SJSA1 (cell line): ENCODE measurements at regions not wholly inside any gene's neighbourhood (a gene's known extent, or its start where the extent isn't known, plus 50 kb on each side); places are given as distances from the start of the nearest gene placed in this dataset.

Experiments
- DNase-seq, 2 experiments: peaks; one replicate each; pipeline ENCODE4 v3.0.0-alpha.2; 2015 to 2020; ENCODE audit warnings: low spot score in 2 of 2, low read depth in 1 of 2
- H3K27ac ChIP-seq: fragments of 250-450 bp; sonication (Bioruptor Pico); 2 replicates; pipeline ENCODE4 v1.5.1; 2020; ENCODE audit warnings: mild to moderate bottlenecking, moderate library complexity
- H3K27me3 ChIP-seq: fragments of 250-450 bp; sonication (Bioruptor Pico); replicated peaks from 2 replicates; pipeline ENCODE4 v1.5.1; 2020; ENCODE audit warnings: mild to moderate bottlenecking, moderate library complexity
- H3K36me3 ChIP-seq: fragments of 250-450 bp; sonication (Bioruptor Pico); 2 replicates; pipeline ENCODE4 v1.5.1; 2020; ENCODE audit warnings: mild to moderate bottlenecking
- H3K4me1 ChIP-seq: fragments of 250-450 bp; sonication (Bioruptor Pico); replicated peaks from 2 replicates; pipeline ENCODE4 v1.6.1; 2021; ENCODE audit warnings: mild to moderate bottlenecking
- H3K4me3 ChIP-seq: fragments of 250-450 bp; sonication (Bioruptor Pico); 2 replicates; pipeline ENCODE4 v1.5.1; 2020; ENCODE audit warnings: mild to moderate bottlenecking
- H3K9me3 ChIP-seq: fragments of 250-450 bp; sonication (Bioruptor Pico); replicated peaks from 2 replicates; pipeline ENCODE4 v1.5.1; 2020; ENCODE audit warnings: mild to moderate bottlenecking

DNA sequence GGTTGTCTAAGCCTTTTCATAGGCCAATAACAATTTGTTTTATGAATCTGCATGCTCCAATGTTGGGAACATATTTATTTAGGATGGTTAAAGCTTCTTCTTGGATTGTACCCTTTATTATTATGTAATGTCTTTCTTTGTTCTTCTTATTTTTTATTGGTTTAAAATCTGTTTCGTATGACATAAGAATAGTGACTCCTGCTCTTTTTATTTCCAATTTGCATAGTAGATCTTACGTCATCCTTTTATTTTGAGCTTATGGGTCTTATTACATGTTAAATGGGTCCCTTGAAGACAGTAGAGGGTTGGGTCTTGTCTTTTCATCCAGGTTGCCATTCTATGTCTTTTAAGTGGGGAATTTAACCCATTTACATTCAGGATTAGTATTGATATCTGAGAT is 561.9 kb upstream of the GHITM start:
- H3K27ac ChIP-seq = no peak overlapping the region
- no peaks in the 10 kb centered on the region for H3K27me3 ChIP-seq
- DNase-seq = no peak
- no peak overlapping the region for H3K4me3 ChIP-seq
- no peaks in the 10 kb centered on the region for H3K36me3 ChIP-seq
- H3K4me1 ChIP-seq = no peaks in the 10 kb centered on the region
- H3K9me3 ChIP-seq = no peaks in the 10 kb centered on the region

DNA sequence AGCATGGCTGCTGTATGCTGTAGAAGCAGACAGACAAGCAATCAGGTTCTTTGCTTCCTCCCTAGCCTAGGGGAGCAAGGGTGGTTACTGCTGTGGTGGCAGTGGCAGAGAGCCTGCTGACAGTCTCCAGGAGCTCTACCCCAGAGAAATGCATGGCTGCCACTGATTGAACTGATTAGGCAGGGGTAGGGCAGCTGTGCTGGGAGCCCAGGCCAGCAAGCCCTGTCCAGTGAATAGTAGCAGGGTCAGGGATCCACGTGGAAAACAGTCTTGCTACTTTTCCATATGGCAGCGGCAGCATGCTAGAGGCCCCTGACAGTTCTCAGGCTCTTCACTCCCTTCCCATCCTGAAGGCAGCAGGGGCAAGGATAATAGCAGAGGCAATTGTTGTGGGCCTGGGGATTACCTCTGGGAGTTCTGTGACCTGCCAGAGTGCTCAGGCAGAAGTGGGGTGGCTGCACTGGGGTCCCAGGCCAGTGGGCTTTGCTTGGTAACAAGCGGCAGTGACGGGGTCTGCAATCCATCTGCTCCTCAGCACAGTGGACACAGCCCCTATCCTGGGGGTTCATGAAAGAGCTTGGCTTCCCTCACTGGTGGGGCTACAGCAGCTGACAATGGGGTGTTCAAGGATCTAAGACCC is 558.8 kb upstream of the GHITM start:
- no peaks in the 10 kb centered on the region for H3K36me3 ChIP-seq
- H3K4me1 ChIP-seq = no peaks in the 10 kb centered on the region
- DNase-seq = no peak
- no peak overlapping the region for H3K4me3 ChIP-seq
- H3K27ac ChIP-seq = no peak overlapping the region
- H3K27me3 ChIP-seq = no peaks in the 10 kb centered on the region
- no peaks in the 10 kb centered on the region for H3K9me3 ChIP-seq

DNA sequence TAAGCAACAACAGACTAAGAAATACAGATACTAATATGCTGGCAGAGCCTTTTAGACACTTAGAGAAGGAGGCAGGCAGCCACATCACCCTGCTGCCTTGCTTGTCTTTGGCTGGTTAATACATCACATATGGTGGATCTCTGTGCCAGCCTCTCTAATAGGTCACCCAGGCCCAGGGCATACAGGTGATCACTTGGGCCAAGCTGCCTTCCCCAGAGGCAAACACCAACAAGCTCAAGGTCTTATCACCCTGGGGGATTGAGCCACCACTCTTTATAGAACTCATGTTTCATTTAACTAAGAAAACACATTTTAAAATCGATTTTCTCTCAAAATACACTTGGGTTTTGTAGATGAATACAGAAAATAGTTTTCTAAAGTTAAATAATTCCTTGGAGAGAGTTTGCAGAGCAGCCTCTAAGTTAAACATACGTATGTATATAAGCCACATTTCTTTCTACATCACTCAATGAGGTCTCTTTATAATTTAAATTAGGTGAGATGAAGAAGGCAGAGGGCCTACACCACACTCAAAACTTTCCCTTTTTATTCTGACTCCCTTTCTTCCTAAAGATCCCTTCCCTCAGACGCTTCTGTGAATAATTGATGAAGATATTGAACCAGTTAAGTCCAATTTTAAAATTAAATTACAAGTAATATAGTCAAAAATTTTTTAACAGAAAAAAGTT is 556.8 kb upstream of the GHITM start:
- H3K27ac ChIP-seq = no peak overlapping the region
- H3K4me1 ChIP-seq = no peaks in the 10 kb centered on the region
- no peak overlapping the region for H3K4me3 ChIP-seq
- H3K36me3 ChIP-seq = no peaks in the 10 kb centered on the region
- no peaks in the 10 kb centered on the region for H3K9me3 ChIP-seq
- H3K27me3 ChIP-seq = no peaks in the 10 kb centered on the region
- no peak for DNase-seq

GRCh38 chr10:83585686-83586085 is 553.6 kb upstream of the GHITM start:
- DNase-seq = no peak
- Histone ChIP-seq H3K27ac (no peak overlapping the region), H3K4me3 (no peak overlapping the region), H3K4me1 (no peaks in the 10 kb centered on the region), H3K27me3 (no peaks in the 10 kb centered on the region), H3K36me3 (no peaks in the 10 kb centered on the region), H3K9me3 (no peaks in the 10 kb centered on the region)

- no peak overlapping the region for H3K27ac ChIP-seq
- H3K36me3 ChIP-seq = no peaks in the 10 kb centered on the region
- H3K4me3 ChIP-seq = no peak overlapping the region
- no peaks in the 10 kb centered on the region for H3K9me3 ChIP-seq
- no peaks in the 10 kb centered on the region for H3K27me3 ChIP-seq
- no peak for DNase-seq
- no peaks in the 10 kb centered on the region for H3K4me1 ChIP-seq
Observed at GRCh38 chr10:83592337-83592935, 546.9 kb upstream of the GHITM start.

- no peak for DNase-seq
Observed at GRCh38 chr10:83603708-83604107, 535.6 kb upstream of the GHITM start.

DNA sequence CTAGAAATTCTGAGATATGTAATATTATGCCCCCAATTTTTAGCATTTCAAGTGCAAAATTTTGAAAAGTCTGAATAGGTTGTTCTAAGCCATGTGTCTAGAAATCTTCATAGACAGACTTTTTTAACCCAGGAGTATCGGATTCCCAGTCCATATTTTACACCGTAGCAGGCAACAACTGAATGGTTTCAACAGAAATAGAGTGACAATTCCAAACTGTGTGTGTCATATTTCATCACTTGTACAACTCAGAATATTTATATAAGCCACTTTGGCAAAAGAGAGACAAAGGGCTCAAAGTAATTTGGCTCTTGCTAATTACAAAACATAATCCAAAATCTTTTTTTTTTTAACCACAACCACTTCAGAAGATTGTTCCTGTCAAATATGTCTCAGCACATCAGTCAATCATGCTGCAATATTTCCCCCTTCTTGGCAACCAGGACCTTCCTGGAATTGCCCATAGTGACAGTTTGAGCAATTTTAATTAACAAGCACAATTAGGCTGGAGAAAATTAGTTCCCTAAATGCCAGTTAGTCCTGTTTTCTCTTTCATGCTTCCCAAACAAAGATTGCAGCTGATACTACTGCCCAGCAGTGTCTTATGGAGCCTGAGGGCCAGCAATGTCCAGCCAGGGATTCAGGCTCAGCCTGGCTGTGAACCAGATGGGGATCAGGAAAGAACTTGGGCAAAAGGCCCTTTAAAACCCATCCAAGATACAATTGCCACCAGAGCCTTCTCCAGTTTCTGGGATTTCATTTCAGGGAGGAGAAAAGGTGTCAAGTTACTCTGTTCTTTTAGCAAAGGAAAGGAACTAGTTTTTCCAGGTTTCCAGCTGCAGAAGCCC is 533.3 kb upstream of the GHITM start:
- Histone ChIP-seq H3K4me1 (peaks cover 38% of the 10 kb centered on the region), H3K36me3 (no peaks in the 10 kb centered on the region), H3K27me3 (no peaks in the 10 kb centered on the region), H3K27ac (no peak overlapping the region), H3K9me3 (no peaks in the 10 kb centered on the region), H3K4me3 (no peak overlapping the region)
- DNase-seq = no peak

More at GRCh38 chr10:83603708-83604107, 535.6 kb upstream of the GHITM start:
- Histone ChIP-seq H3K9me3 (no peaks in the 10 kb centered on the region), H3K4me3 (no peak overlapping the region), H3K27me3 (no peaks in the 10 kb centered on the region), H3K4me1 (peaks cover 23% of the 10 kb centered on the region), H3K27ac (no peak overlapping the region), H3K36me3 (no peaks in the 10 kb centered on the region)

- DNase-seq = peak in 1 of 2 experiments; percentile 80
- Histone ChIP-seq H3K4me1 (peaks cover 57% of the 10 kb centered on the region), H3K4me3 (no peak overlapping the region), H3K9me3 (no peaks in the 10 kb centered on the region), H3K36me3 (no peaks in the 10 kb centered on the region), H3K27ac (peak overlapping the region; percentile 79), H3K27me3 (no peaks in the 10 kb centered on the region)
Observed at GRCh38 chr10:83607959-83608745, 531.2 kb upstream of the GHITM start.

GRCh38 chr10:83612050-83612449 is 527.3 kb upstream of the GHITM start:
- peak; percentile 46 to 91 for DNase-seq
- no peaks in the 10 kb centered on the region for H3K27me3 ChIP-seq
- H3K4me3 ChIP-seq = no peak overlapping the region
- no peaks in the 10 kb centered on the region for H3K9me3 ChIP-seq
- H3K36me3 ChIP-seq = no peaks in the 10 kb centered on the region
- H3K4me1 ChIP-seq = peaks cover 52% of the 10 kb centered on the region
- peak overlapping the region; percentile 92 for H3K27ac ChIP-seq

- DNase-seq = no peak
Observed at GRCh38 chr10:83612746-83613145, 526.6 kb upstream of the GHITM start.

GRCh38 chr10:83617172-83617571 is 522.1 kb upstream of the GHITM start:
- DNase-seq = no peak
- no peaks in the 10 kb centered on the region for H3K9me3 ChIP-seq
- H3K4me1 ChIP-seq = peaks cover 11% of the 10 kb centered on the region
- H3K27ac ChIP-seq = no peak overlapping the region
- H3K4me3 ChIP-seq = no peak overlapping the region
- no peaks in the 10 kb centered on the region for H3K36me3 ChIP-seq
- H3K27me3 ChIP-seq = 0 out of 2 replicates have a peak, but pooled peaks cover 2% of the 10 kb centered on the region

More at GRCh38 chr10:83612746-83613145, 526.6 kb upstream of the GHITM start:
- H3K27me3 ChIP-seq = no peaks in the 10 kb centered on the region
- H3K27ac ChIP-seq = peak overlapping the region; percentile 92
- no peak overlapping the region for H3K4me3 ChIP-seq
- H3K36me3 ChIP-seq = no peaks in the 10 kb centered on the region
- peaks cover 45% of the 10 kb centered on the region for H3K4me1 ChIP-seq
- no peaks in the 10 kb centered on the region for H3K9me3 ChIP-seq

GRCh38 chr10:83617692-83618545 is 521.4 kb upstream of the GHITM start:
- H3K27me3 ChIP-seq = 0 out of 2 replicates have a peak, but pooled peaks cover 2% of the 10 kb centered on the region
- no peak overlapping the region for H3K27ac ChIP-seq
- H3K4me1 ChIP-seq = peaks cover 3% of the 10 kb centered on the region
- no peaks in the 10 kb centered on the region for H3K9me3 ChIP-seq
- no peak for DNase-seq
- H3K4me3 ChIP-seq = no peak overlapping the region
- no peaks in the 10 kb centered on the region for H3K36me3 ChIP-seq
